A673 (cell line): ENCODE measurements at regions not wholly inside any gene's neighbourhood (a gene's known extent, or its start where the extent isn't known, plus 50 kb on each side); places are given as distances from the start of the nearest gene placed in this dataset.
A peak's percentile ranks its signal among the peaks of the same experiment; 100 is the strongest.

Experiments used
- BruUV-seq: library from RNA; stranded (reverse); fragments of 400-500 nt; replicated peaks from 2 replicates; lab custom pipeline; 2021; lab: Mats Ljungman, UMichigan
- CTCF ChIA-PET: fragments of 300-600 bp; sonication (Branson Sonifier 250); formaldehyde crosslinking; loops from one replicate; lab custom pipeline; 2022; ENCODE audit warnings: antibody characterized with exemption; lab: Charles Lee
- POLR2A ChIA-PET: fragments of 300-600 bp; sonication (Branson Sonifier 250); formaldehyde crosslinking; loops from one replicate; lab custom pipeline; 2022; ENCODE audit warnings: antibody characterized with exemption; ENCODE audit not compliant: low non-redundant PET; lab: Charles Lee
- DNase-seq: peaks from one replicate; pipeline ENCODE4 v3.0.0-alpha.2; 2015; ENCODE audit warnings: low spot score
- H3K27ac ChIP-seq: fragments of 200-600 bp; sonication (generic); 2 replicates; pipeline ENCODE4 v1.5.1; 2016; ENCODE audit warnings: mixed run types, low read depth, mild to moderate bottlenecking, mixed read lengths, antibody characterized with exemption, low read length; ENCODE audit not compliant: poor library complexity, severe bottlenecking
- H3K27me3 ChIP-seq: fragments of 200-600 bp; sonication (generic); replicated peaks from 2 replicates; pipeline ENCODE4 v1.6.1; 2017; ENCODE audit warnings: mixed run types, low read depth, mild to moderate bottlenecking, mixed read lengths, antibody characterized with exemption, low read length; ENCODE audit not compliant: insufficient read depth, poor library complexity
- H3K36me3 ChIP-seq: fragments of 200-600 bp; sonication (generic); 2 replicates; pipeline ENCODE4 v1.6.1; 2016; ENCODE audit warnings: mixed run types, mild to moderate bottlenecking, mixed read lengths, antibody characterized with exemption, low read length; ENCODE audit not compliant: insufficient read depth, poor library complexity, severe bottlenecking
- H3K4me1 ChIP-seq: fragments of 200-600 bp; sonication (generic); 2 replicates; pipeline ENCODE4 v1.6.1; 2017; ENCODE audit warnings: mixed run types, mild to moderate bottlenecking, mixed read lengths, antibody characterized with exemption, low read length; ENCODE audit not compliant: insufficient read depth, poor library complexity, severe bottlenecking
- H3K4me3 ChIP-seq: fragments of 200-600 bp; sonication (generic); 2 replicates; pipeline ENCODE4 v1.5.1; 2016; ENCODE audit warnings: low read depth, mixed run types, mild to moderate bottlenecking, mixed read lengths, low read length; ENCODE audit not compliant: poor library complexity, severe bottlenecking
- H3K9me3 ChIP-seq: fragments of 200-600 bp; sonication (generic); 2 replicates; pipeline ENCODE4 v1.6.1; 2016; ENCODE audit warnings: mixed run types, low read depth, mild to moderate bottlenecking, mixed read lengths, antibody characterized with exemption, low read length; ENCODE audit not compliant: poor library complexity, severe bottlenecking
- CTCF ChIP-seq: fragments of 300-800, 200-600 bp; sonication (generic); conservative IDR thresholded peaks from 2 replicates; pipeline ENCODE4 v1.5.1; 2017; ENCODE audit warnings: low read depth, mild to moderate bottlenecking, antibody characterized with exemption, low read length, moderate library complexity, mixed read lengths
- EZH2 ChIP-seq: fragments of 200-600 bp; sonication (generic); IDR thresholded peaks from 2 replicates; pipeline ENCODE4 v1.6.1; 2017; ENCODE audit warnings: borderline replicate concordance, low read depth, mild to moderate bottlenecking, mixed read lengths, antibody characterized with exemption, low read length; ENCODE audit not compliant: poor library complexity, severe bottlenecking
- intact Hi-C: fragments of 100-400 bp; cut with micrococcal nuclease; formaldehyde crosslinking; loops from one replicate; pipeline ENCODE4 v1.10.0; 2022; ENCODE audit not compliant: unreplicated experiment

DNA sequence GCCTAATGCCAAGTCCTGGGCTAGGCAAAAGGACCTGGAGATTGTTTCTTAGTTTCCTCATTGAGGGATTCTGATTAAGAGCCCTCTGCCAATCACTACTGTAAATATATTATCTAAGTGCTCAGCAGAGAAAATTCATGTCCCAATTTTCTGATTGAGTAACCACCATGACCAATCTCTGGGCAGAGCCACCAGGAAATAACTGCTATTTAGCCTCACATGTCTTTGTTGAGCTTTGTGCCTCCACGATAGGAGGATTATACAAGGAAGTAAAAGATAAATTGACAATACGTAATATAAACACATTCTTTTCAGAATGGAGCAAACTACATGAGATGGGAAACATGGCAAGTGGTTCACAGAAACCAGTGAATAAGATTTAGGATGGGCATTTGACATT is 396.1 kb upstream of the PAPPA start:
- Histone ChIP-seq H3K4me1 (peaks cover 19% of the 10 kb centered on the region), H3K9me3 (no peaks in the 10 kb centered on the region), H3K27ac (peak overlapping the region; percentile 12), H3K4me3 (no peak overlapping the region), H3K36me3 (no peaks in the 10 kb centered on the region), H3K27me3 (no peaks in the 10 kb centered on the region)
- DNase-seq = peak; percentile 32
- no TSS peak for BruUV-seq
- intact Hi-C loops = no loop called here
- ChIA-PET POLR2A (no interaction called here), CTCF (no interaction called here)
- TF ChIP-seq CTCF (no peak), EZH2 (no peak)

GRCh38 chr9:115758441-115758840 is 395.1 kb upstream of the PAPPA start:
- Histone ChIP-seq H3K4me3 (no peak overlapping the region), H3K36me3 (no peaks in the 10 kb centered on the region), H3K9me3 (no peaks in the 10 kb centered on the region), H3K4me1 (peaks cover 19% of the 10 kb centered on the region), H3K27ac (peak overlapping the region; percentile 12), H3K27me3 (no peaks in the 10 kb centered on the region)
- no TSS peak for BruUV-seq
- DNase-seq = no peak
- TF ChIP-seq EZH2 (no peak), CTCF (no peak)
- intact Hi-C loops = no loop called here
- POLR2A ChIA-PET = interaction anchor here (0.6 kb wide), 1 partner anchor 364 kb away, joined by 3 read pairs; no protein-coding TSS in a partner anchor
- CTCF ChIA-PET = no interaction called here

DNA sequence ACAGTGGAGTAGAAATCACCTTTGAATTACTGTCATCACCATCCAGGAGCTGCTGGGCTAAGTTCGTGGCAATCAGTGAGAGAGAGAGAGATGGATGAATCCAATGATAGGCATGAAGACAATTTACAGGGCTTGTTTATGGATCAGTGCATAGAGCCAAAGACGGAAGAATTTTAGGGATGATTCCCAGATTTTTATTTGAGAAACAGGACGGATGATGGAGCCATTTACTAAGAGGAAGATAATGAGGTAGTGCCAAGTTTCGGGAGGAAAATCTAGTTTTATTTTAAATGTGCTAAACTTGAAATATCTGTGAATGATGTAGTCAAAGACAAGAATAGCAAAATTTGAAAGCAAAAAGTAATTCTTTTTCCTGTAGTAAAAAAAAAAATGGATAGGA is 394.2 kb upstream of the PAPPA start:
- peaks cover 19% of the 10 kb centered on the region for H3K4me1 ChIP-seq
- CTCF ChIA-PET = no interaction called here
- no TSS peak for BruUV-seq
- TF ChIP-seq CTCF (no peak), EZH2 (no peak)
- H3K36me3 ChIP-seq = no peaks in the 10 kb centered on the region
- intact Hi-C loops = no loop called here
- no peak for DNase-seq
- H3K27me3 ChIP-seq = no peaks in the 10 kb centered on the region
- no peaks in the 10 kb centered on the region for H3K9me3 ChIP-seq
- no peak overlapping the region for H3K27ac ChIP-seq
- no peak overlapping the region for H3K4me3 ChIP-seq
- POLR2A ChIA-PET = no interaction called here
